HCT116 (cell line): ENCODE measurements at regions not wholly inside any gene's neighbourhood (a gene's known extent, or its start where the extent isn't known, plus 50 kb on each side); places are given as distances from the start of the nearest gene placed in this dataset.

Experiments used
- ATAC-seq: fragments of 200-7000 bp; cut with Tn5 transposase; 2 replicates; pipeline ENCODE4 v1.9.1; 2020; ENCODE audit warnings: mild to moderate bottlenecking, moderate library complexity
- BruUV-seq: library from RNA; stranded (reverse); fragments of 400-500 nt; replicated peaks from 2 replicates; lab custom pipeline; 2021; lab: Mats Ljungman, UMichigan
- CTCF ChIA-PET: fragments of 300-600 bp; sonication (Branson Sonifier 250); formaldehyde crosslinking; loops from one replicate; lab custom pipeline; 2021; ENCODE audit warnings: antibody characterized with exemption; lab: Charles Lee
- POLR2A ChIA-PET: fragments of 300-600, 350-600 bp; sonication (Branson Sonifier 250); formaldehyde crosslinking; loops from one replicate; lab custom pipeline; 2021; ENCODE audit warnings: antibody characterized with exemption; lab: Charles Lee
- RAD21 ChIA-PET, 2 experiments: fragments of 300-600 bp; sonication (Branson Sonifier 250); formaldehyde crosslinking; loops; one replicate each; lab custom pipeline; 2023; ENCODE audit warnings: low total read pairs in 2 of 2; ENCODE audit not compliant: uncharacterized antibody in 2 of 2, unreplicated experiment in 2 of 2, low non-redundant PET in 1 of 2; lab: Charles Lee
- DNase-seq: peaks from one replicate; pipeline ENCODE4 v3.0.0-alpha.2; 2010; ENCODE audit warnings: low read depth, low spot score
- H2AFZ ChIP-seq: fragments of 200-600 bp; shearing (Covaris generic), sonication (generic); 2 replicates; pipeline ENCODE4 v1.6.1; 2017; ENCODE audit warnings: low read depth, mixed run types, mixed read lengths, antibody characterized with exemption, low read length; ENCODE audit not compliant: poor library complexity, severe bottlenecking
- H3K27ac ChIP-seq: 2 replicates; pipeline ENCODE4 v1.5.1; 2012; ENCODE audit warnings: low read depth, low read length
- H3K27me3 ChIP-seq: fragments of 200-600 bp; sonication (generic); 2 replicates; pipeline ENCODE4 v1.6.1; 2016; ENCODE audit warnings: mixed run types, low read length, mixed read lengths; ENCODE audit not compliant: insufficient read depth
- H3K36me3 ChIP-seq, 2 experiments: fragments of 200-500 bp in 1 of 2; fragments of 200-600 bp in 1 of 2; sonication (Bioruptor generic) in 1 of 2; sonication (generic) in 1 of 2; 2 replicates each; pipeline versions ENCODE4 v1.5.1 to v1.6.1; 2014 to 2016; ENCODE audit warnings: low read length in 2 of 2, inconsistent platforms in 1 of 2, mixed read lengths in 1 of 2, mixed run types in 1 of 2; ENCODE audit not compliant: insufficient read depth in 2 of 2, control insufficient read depth in 1 of 2
- H3K4me1 ChIP-seq, 2 experiments: fragments of 200-600 bp in 1 of 2; sonication (generic) in 1 of 2; 2 replicates each; pipeline versions ENCODE4 v1.5.1 to v1.6.1; 2012 to 2017; ENCODE audit warnings: low read length in 2 of 2, inconsistent platforms in 1 of 2, mild to moderate bottlenecking in 1 of 2, mixed read lengths in 1 of 2, mixed run types in 1 of 2, moderate library complexity in 1 of 2; ENCODE audit not compliant: insufficient read depth in 2 of 2, control insufficient read depth in 1 of 2
- H3K4me2 ChIP-seq: fragments of 200-600 bp; sonication (generic); 2 replicates; pipeline ENCODE4 v1.6.1; 2017; ENCODE audit warnings: mixed run types, low read length, mixed read lengths
- H3K4me3 ChIP-seq, 2 experiments: fragments of 200-600 bp in 1 of 2; sonication (generic) in 1 of 2; replicated peaks in 1 of 2; 2 replicates each; pipeline ENCODE4 v1.5.1; 2011 to 2016; ENCODE audit warnings: low read length in 2 of 2, control low read depth in 1 of 2, low read depth in 1 of 2, mild to moderate bottlenecking in 1 of 2, mixed read lengths in 1 of 2, mixed run types in 1 of 2
- H3K79me2 ChIP-seq: fragments of 200-600 bp; sonication (generic); 2 replicates; pipeline ENCODE4 v1.6.1; 2017; ENCODE audit warnings: mild to moderate bottlenecking, mixed run types, low read length, moderate library complexity, mixed read lengths; ENCODE audit not compliant: insufficient read depth
- H3K9ac ChIP-seq: fragments of 200-600 bp; sonication (generic); 2 replicates; pipeline ENCODE4 v1.6.1; 2016; ENCODE audit warnings: low read length, mixed read lengths
- H3K9me2 ChIP-seq: fragments of 200-600 bp; sonication (generic), shearing (Covaris generic); 2 replicates; pipeline ENCODE4 v1.6.1; 2017; ENCODE audit warnings: mixed run types, mild to moderate bottlenecking, moderate library complexity; ENCODE audit not compliant: insufficient read depth
- H3K9me3 ChIP-seq, 2 experiments: fragments of 200-500 bp in 1 of 2; fragments of 200-600 bp in 1 of 2; sonication (Bioruptor generic) in 1 of 2; sonication (generic) in 1 of 2; 2 replicates each; pipeline ENCODE4 v1.6.1; 2014 to 2017; ENCODE audit warnings: low read length in 2 of 2, mixed read lengths in 2 of 2, inconsistent platforms in 1 of 2, low read depth in 1 of 2, mild to moderate bottlenecking in 1 of 2, mixed run types in 1 of 2, moderate library complexity in 1 of 2; ENCODE audit not compliant: control insufficient read depth in 1 of 2, insufficient read depth in 1 of 2
- H4K20me1 ChIP-seq: fragments of 200-600 bp; sonication (generic), shearing (Covaris generic); 2 replicates; pipeline ENCODE4 v1.6.1; 2017; ENCODE audit warnings: mixed run types, mild to moderate bottlenecking, moderate library complexity; ENCODE audit not compliant: insufficient read depth
- CBX3 ChIP-seq: IDR thresholded peaks from 2 replicates; pipeline ENCODE4 v1.6.1; 2012; ENCODE audit warnings: low read depth
- CEBPB ChIP-seq: IDR thresholded peaks from 2 replicates; pipeline ENCODE4 v1.6.1; 2012; ENCODE audit warnings: low read depth
- CTCF ChIP-seq, 3 experiments: fragments of 200-600 bp in 1 of 3; sonication (generic) in 1 of 3; IDR thresholded peaks in 2 of 3; conservative IDR thresholded peaks in 1 of 3; 2 replicates each; pipeline ENCODE4 v1.5.1; 2012 to 2017; ENCODE audit warnings: low read depth in 2 of 3, low read length in 2 of 3, antibody characterized with exemption in 1 of 3, borderline replicate concordance in 1 of 3, control low read depth in 1 of 3, mild to moderate bottlenecking in 1 of 3, mixed read lengths in 1 of 3, mixed run types in 1 of 3, moderate library complexity in 1 of 3; ENCODE audit not compliant: insufficient read depth in 1 of 3
- ELF1 ChIP-seq: IDR thresholded peaks from 2 replicates; pipeline ENCODE4 v1.6.1; 2012; ENCODE audit warnings: low read depth, borderline replicate concordance
- EZH2 ChIP-seq: fragments of 200-600 bp; sonication (generic); IDR thresholded peaks from 2 replicates; pipeline ENCODE4 v1.6.1; 2017; ENCODE audit warnings: antibody characterized with exemption, mixed run types
- EZH2phosphoT487 ChIP-seq: fragments of 200-600 bp; IDR thresholded peaks from 2 replicates; pipeline ENCODE4 v1.6.1; 2018; ENCODE audit warnings: antibody characterized with exemption, borderline replicate concordance
- FOSL1 ChIP-seq: IDR thresholded peaks from 2 replicates; pipeline ENCODE4 v1.6.1; 2012; ENCODE audit warnings: low read depth
- JUND ChIP-seq: IDR thresholded peaks from 2 replicates; pipeline ENCODE4 v1.6.1; 2012
- POLR2A ChIP-seq: IDR thresholded peaks from 2 replicates; pipeline ENCODE4 v1.7.0; 2011; ENCODE audit warnings: borderline replicate concordance; ENCODE audit not compliant: insufficient read depth, insufficient read length; ENCODE audit errors: extremely low read depth
- RAD21 ChIP-seq: IDR thresholded peaks from 2 replicates; pipeline ENCODE4 v1.6.1; 2012; ENCODE audit warnings: low read depth, mild to moderate bottlenecking
- REST ChIP-seq: IDR thresholded peaks from 2 replicates; pipeline ENCODE4 v1.6.1; 2012; ENCODE audit warnings: low read depth
- SIN3A ChIP-seq: IDR thresholded peaks from 2 replicates; pipeline ENCODE4 v1.6.1; 2012; ENCODE audit warnings: low read depth
- TCF7L2 ChIP-seq: IDR thresholded peaks from 2 replicates; pipeline ENCODE4 v1.7.0; 2011; ENCODE audit warnings: borderline replicate concordance, inconsistent platforms; ENCODE audit not compliant: insufficient read depth, insufficient read length; ENCODE audit errors: extremely low read depth
- YY1 ChIP-seq: IDR thresholded peaks from 2 replicates; pipeline ENCODE4 v1.6.1; 2011; ENCODE audit warnings: low read length, low read depth, moderate library complexity, mild to moderate bottlenecking; ENCODE audit not compliant: insufficient replicate concordance; ENCODE audit errors: extremely low read depth
- ZBTB33 ChIP-seq: IDR thresholded peaks from 2 replicates; pipeline ENCODE4 v1.6.1; 2011; ENCODE audit warnings: mild to moderate bottlenecking, low read length, moderate library complexity; ENCODE audit not compliant: insufficient replicate concordance; ENCODE audit errors: extremely low read depth
- ZFX ChIP-seq: fragments of 450-650 bp; IDR thresholded peaks from 2 replicates; pipeline ENCODE4 v1.6.1; 2017
- ZNF274 ChIP-seq: fragments of 200-500 bp; sonication (Bioruptor generic); IDR thresholded peaks from 2 replicates; pipeline ENCODE4 v1.6.1; 2014; ENCODE audit warnings: mild to moderate bottlenecking, low read depth, low read length, inconsistent platforms
- intact Hi-C: fragments of 100-400 bp; cut with micrococcal nuclease; formaldehyde crosslinking; loops from 2 replicates; pipeline ENCODE4 v1.10.0; 2022
- TF ChIP-seq, protein P1 (sequence below): IDR thresholded peaks from 2 replicates; pipeline ENCODE4 v1.6.1; 2012

DNA sequence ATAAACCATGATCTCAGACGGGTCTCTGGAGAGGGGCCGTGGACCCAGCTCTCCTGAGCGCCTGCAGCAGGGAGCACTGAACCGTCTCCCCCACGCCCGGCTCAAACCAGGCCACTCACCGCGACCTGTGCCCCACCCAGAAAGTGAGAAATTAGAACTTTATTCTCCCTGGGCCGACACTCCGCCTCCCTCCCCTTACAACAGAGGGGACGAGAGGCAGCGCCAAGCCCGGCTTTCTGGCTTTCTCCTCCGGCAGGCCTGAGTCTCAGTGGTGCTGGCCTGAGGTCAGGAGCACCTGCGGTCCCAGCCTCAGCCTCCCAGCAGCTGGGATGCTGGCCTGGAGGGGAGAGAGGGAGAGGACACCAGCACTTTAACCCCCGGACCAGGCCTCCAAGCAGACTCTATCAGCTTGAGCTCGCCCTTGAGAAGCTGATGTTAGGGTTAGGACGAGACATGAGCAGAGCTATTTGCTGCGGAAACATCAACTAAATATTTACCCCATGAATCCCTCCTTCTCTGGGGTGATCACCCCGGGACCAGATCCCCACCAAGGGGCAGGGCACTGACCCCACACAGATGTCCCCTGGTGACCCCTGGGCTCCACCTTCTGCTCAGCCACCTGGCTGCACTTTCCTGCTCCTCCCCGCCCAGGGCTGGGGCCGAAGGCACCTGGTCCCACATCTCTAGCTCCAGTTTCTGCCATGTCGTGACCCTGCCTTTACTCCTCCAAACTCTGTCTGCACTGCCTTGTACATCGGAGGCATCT lies 856.3 kb upstream of the SALL3 start:
- Histone ChIP-seq H2AFZ (no peak overlapping the region), H3K4me1 (no peaks in the 10 kb centered on the region), H3K9me2 (no peaks in the 10 kb centered on the region), H3K9me3 (peaks cover 21 to 57% of the 10 kb centered on the region in 2 experiments; a peak in 2 of 4 replicates), H3K79me2 (no peaks in the 10 kb centered on the region), H3K4me2 (no peak overlapping the region), H3K27me3 (no peaks in the 10 kb centered on the region), H3K36me3 (no peaks in the 10 kb centered on the region), H3K9ac (no peak overlapping the region), H3K4me3 (no peak overlapping the region), H3K27ac (no peak overlapping the region), H4K20me1 (no peaks in the 10 kb centered on the region)
- TF ChIP-seq ZBTB33: no peak
- TF ChIP-seq TCF7L2: no peak
- TF ChIP-seq EZH2phosphoT487: no peak
- TF ChIP-seq CTCF (IDR thresholded peaks at IDR 0.05 in 2 of 3, conservative IDR thresholded peaks at IDR 0.05 in 1 of 3; ENCODE audit: borderline replicate concordance in 1 of 3, insufficient read depth in 1 of 3, low read depth in 2 of 3, low read length in 2 of 3): no peak
- no peak for TF ChIP-seq CEBPB
- no peak for TF ChIP-seq ZNF274
- TF ChIP-seq YY1: no peak
- no peak for TF ChIP-seq ELF1
- TF ChIP-seq FOSL1: no peak
- TF ChIP-seq EZH2: no peak
- no peak for TF ChIP-seq REST
- TF ChIP-seq CBX3: no peak
- no peak for TF ChIP-seq JUND
- TF ChIP-seq RAD21: no peak
- TF ChIP-seq POLR2A: no peak
- no peak for TF ChIP-seq ZFX
- TF ChIP-seq, protein P1, sequence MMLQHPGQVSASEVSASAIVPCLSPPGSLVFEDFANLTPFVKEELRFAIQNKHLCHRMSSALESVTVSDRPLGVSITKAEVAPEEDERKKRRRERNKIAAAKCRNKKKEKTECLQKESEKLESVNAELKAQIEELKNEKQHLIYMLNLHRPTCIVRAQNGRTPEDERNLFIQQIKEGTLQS: no peak
- no peak for TF ChIP-seq SIN3A
- ChIA-PET POLR2A (no interaction called here), RAD21 (no interaction called here), CTCF (no interaction called here)
- intact Hi-C loops: no loop called here
- BruUV-seq: no TSS peak
- ATAC-seq (no peak), DNase-seq (no peak)
